GM12878 (cell line): ENCODE measurements at regions not wholly inside any gene's neighbourhood (a gene's known extent, or its start where the extent isn't known, plus 50 kb on each side); places are given as distances from the start of the nearest gene placed in this dataset.

Experiments used
- ATAC-seq: fragments of 200-7000 bp; cut with Tn5 transposase; 3 replicates; pipeline ENCODE4 v1.9.1; 2020; ENCODE audit warnings: mild to moderate bottlenecking, moderate library complexity
- BruUV-seq: library from RNA; stranded (reverse); fragments of 400-500 nt; replicated peaks from 2 replicates; lab custom pipeline; 2021; lab: Mats Ljungman, UMichigan
- CTCF ChIA-PET: fragments of 300-600 bp; sonication (Branson Sonifier 250); formaldehyde crosslinking; extraction: SDS; loops from one replicate; lab custom pipeline; 2021; ENCODE audit warnings: inconsistent platforms; lab: Yijun Ruan, JAX
- POLR2A ChIA-PET: fragments of 350-600 bp; formaldehyde crosslinking; extraction: SDS; loops from one replicate; lab custom pipeline; 2021; ENCODE audit warnings: inconsistent platforms; lab: Charles Lee
- RAD21 ChIA-PET: fragments of 300-600 bp; sonication (Branson Sonifier 250); formaldehyde crosslinking; loops from one replicate; lab custom pipeline; 2023; ENCODE audit warnings: antibody characterized with exemption; ENCODE audit not compliant: unreplicated experiment; lab: Charles Lee
- SMC1A ChIA-PET: fragments of 300-600 bp; sonication (Branson Sonifier 250); formaldehyde crosslinking; loops from one replicate; lab custom pipeline; 2023; ENCODE audit not compliant: unreplicated experiment, uncharacterized antibody; lab: Charles Lee
- DNase-seq: peaks from one replicate; pipeline ENCODE4 v3.0.0-alpha.2; 2011; ENCODE audit warnings: low read depth, low spot score
- FAIRE-seq: peaks from 3 replicates; lab custom pipeline; 2011; peaks lifted over from hg19 to GRCh38; lab: Jason Lieb, UNC
- H2AFZ ChIP-seq: 2 replicates; pipeline ENCODE4 v1.6.0; 2011; ENCODE audit warnings: low read depth, low read length, control low read depth; ENCODE audit not compliant: control insufficient read depth
- H3K27ac ChIP-seq: 2 replicates; pipeline ENCODE4 v1.5.1; 2011; ENCODE audit warnings: control low read depth; ENCODE audit not compliant: control insufficient read depth, insufficient read depth
- H3K27me3 ChIP-seq, 2 experiments: replicated peaks in 1 of 2; 2 replicates each; pipeline versions ENCODE4 v1.6.0 to v1.6.1; 2011; ENCODE audit warnings: low read length in 1 of 2; ENCODE audit not compliant: control insufficient read depth in 2 of 2, insufficient read depth in 2 of 2
- H3K36me3 ChIP-seq, 2 experiments: 2 replicates each; pipeline ENCODE4 v1.5.1; 2011; ENCODE audit warnings: low read length in 1 of 2; ENCODE audit not compliant: control insufficient read depth in 2 of 2, insufficient read depth in 2 of 2
- H3K4me1 ChIP-seq: 2 replicates; pipeline ENCODE4 v1.6.1; 2011; ENCODE audit warnings: mild to moderate bottlenecking, low read length, moderate library complexity, mixed read lengths; ENCODE audit not compliant: control insufficient read depth, insufficient read depth
- H3K4me2 ChIP-seq: 2 replicates; pipeline ENCODE4 v1.6.0; 2011; ENCODE audit warnings: control low read depth; ENCODE audit not compliant: control insufficient read depth, insufficient read depth
- H3K4me3 ChIP-seq: fragments of 200-600 bp; sonication (generic); 2 replicates; pipeline ENCODE4 v1.5.1; 2016
- H3K79me2 ChIP-seq: 2 replicates; pipeline ENCODE4 v1.6.0; 2011; ENCODE audit warnings: low read length; ENCODE audit not compliant: control insufficient read depth, insufficient read depth
- H3K9ac ChIP-seq: 2 replicates; pipeline ENCODE4 v1.8.0; 2011; ENCODE audit warnings: low read length, control low read depth, mixed read lengths; ENCODE audit not compliant: control insufficient read depth, insufficient read depth
- H3K9me3 ChIP-seq: replicated peaks from 3 replicates; pipeline ENCODE4 v1.5.1; 2011; ENCODE audit warnings: mild to moderate bottlenecking, low read length; ENCODE audit not compliant: control insufficient read depth, insufficient read depth
- H4K20me1 ChIP-seq: 2 replicates; pipeline ENCODE4 v1.6.0; 2011; ENCODE audit not compliant: control insufficient read depth, insufficient read depth
- WGBS: methylation state at CpG from one replicate; pipeline ENCODE4 v1.1.6; 2016; ENCODE audit warnings: low lambda C conversion rate; ENCODE audit not compliant: insufficient replicate concordance, insufficient coverage; ENCODE audit errors: missing lambda C conversion rate; 5-methylcytosine and 5-hydroxymethylcytosine counted together
- in situ Hi-C: fragments of 300-500 bp; cut with MboI; formaldehyde crosslinking; loops from 9 replicates; pipeline ENCODE4 v1.14.3; 2018; ENCODE audit warnings: mixed read lengths
- intact Hi-C: fragments of 100-400 bp; cut with micrococcal nuclease; formaldehyde crosslinking; loops from one replicate; pipeline ENCODE4 v1.14.2; 2022; ENCODE audit not compliant: unreplicated experiment
- TF ChIP-seq, protein P1 (sequence below): IDR thresholded peaks from 2 replicates; pipeline ENCODE4 v1.6.1; 2012; ENCODE audit warnings: low read depth, low read length, improper control_type of control experiment
- TF ChIP-seq, protein P2 (sequence below): IDR thresholded peaks from 2 replicates; pipeline ENCODE4 v1.6.1; 2012; ENCODE audit warnings: improper control_type of control experiment, low read depth, low read length; ENCODE audit not compliant: insufficient replicate concordance

GRCh38 chr12:131422187-131422520, 288.7 kb upstream of the SFSWAP start:
- SMC1A ChIA-PET: no interaction called here
- Histone ChIP-seq H3K9me3 (no peaks in the 10 kb centered on the region; the same call in 2 of the 3 replicates), H3K9ac (no peak overlapping the region), H3K79me2 (no peaks in the 10 kb centered on the region), H3K4me3 (no peak overlapping the region), H3K27ac (no peak overlapping the region), H3K27me3 (0 out of 4 replicates have a peak, but pooled peaks cover 0 to 3% of the 10 kb centered on the region in 2 experiments), H3K36me3 (no peaks in the 10 kb centered on the region), H3K4me2 (no peak overlapping the region), H3K4me1 (no peaks in the 10 kb centered on the region), H2AFZ (no peak overlapping the region), H4K20me1 (no peaks in the 10 kb centered on the region; the same call in 1 of the 2 replicates)
- no peak for ATAC-seq
- BruUV-seq: no TSS peak
- DNase-seq: no peak
- FAIRE-seq: no peak
- WGBS: 60% methylated on average over 5 of the region's 5 CpGs
- POLR2A ChIA-PET: no interaction called here
- in situ Hi-C loops: no loop called here
- intact Hi-C loops: no loop called here
- RAD21 ChIA-PET: no interaction called here
- CTCF ChIA-PET: no interaction called here
- TF ChIP-seq, protein P1, sequence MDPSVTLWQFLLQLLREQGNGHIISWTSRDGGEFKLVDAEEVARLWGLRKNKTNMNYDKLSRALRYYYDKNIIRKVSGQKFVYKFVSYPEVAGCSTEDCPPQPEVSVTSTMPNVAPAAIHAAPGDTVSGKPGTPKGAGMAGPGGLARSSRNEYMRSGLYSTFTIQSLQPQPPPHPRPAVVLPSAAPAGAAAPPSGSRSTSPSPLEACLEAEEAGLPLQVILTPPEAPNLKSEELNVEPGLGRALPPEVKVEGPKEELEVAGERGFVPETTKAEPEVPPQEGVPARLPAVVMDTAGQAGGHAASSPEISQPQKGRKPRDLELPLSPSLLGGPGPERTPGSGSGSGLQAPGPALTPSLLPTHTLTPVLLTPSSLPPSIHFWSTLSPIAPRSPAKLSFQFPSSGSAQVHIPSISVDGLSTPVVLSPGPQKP: no peak
- TF ChIP-seq, protein P2, sequence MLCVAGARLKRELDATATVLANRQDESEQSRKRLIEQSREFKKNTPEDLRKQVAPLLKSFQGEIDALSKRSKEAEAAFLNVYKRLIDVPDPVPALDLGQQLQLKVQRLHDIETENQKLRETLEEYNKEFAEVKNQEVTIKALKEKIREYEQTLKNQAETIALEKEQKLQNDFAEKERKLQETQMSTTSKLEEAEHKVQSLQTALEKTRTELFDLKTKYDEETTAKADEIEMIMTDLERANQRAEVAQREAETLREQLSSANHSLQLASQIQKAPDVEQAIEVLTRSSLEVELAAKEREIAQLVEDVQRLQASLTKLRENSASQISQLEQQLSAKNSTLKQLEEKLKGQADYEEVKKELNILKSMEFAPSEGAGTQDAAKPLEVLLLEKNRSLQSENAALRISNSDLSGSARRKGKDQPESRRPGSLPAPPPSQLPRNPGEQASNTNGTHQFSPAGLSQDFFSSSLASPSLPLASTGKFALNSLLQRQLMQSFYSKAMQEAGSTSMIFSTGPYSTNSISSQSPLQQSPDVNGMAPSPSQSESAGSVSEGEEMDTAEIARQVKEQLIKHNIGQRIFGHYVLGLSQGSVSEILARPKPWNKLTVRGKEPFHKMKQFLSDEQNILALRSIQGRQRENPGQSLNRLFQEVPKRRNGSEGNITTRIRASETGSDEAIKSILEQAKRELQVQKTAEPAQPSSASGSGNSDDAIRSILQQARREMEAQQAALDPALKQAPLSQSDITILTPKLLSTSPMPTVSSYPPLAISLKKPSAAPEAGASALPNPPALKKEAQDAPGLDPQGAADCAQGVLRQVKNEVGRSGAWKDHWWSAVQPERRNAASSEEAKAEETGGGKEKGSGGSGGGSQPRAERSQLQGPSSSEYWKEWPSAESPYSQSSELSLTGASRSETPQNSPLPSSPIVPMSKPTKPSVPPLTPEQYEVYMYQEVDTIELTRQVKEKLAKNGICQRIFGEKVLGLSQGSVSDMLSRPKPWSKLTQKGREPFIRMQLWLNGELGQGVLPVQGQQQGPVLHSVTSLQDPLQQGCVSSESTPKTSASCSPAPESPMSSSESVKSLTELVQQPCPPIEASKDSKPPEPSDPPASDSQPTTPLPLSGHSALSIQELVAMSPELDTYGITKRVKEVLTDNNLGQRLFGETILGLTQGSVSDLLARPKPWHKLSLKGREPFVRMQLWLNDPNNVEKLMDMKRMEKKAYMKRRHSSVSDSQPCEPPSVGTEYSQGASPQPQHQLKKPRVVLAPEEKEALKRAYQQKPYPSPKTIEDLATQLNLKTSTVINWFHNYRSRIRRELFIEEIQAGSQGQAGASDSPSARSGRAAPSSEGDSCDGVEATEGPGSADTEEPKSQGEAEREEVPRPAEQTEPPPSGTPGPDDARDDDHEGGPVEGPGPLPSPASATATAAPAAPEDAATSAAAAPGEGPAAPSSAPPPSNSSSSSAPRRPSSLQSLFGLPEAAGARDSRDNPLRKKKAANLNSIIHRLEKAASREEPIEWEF: no peak
